ENCODE measurements at regions not wholly inside any gene's neighbourhood (a gene's known extent, or its start where the extent isn't known, plus 50 kb on each side); places are given as distances from the start of the nearest gene placed in this dataset.

DNA sequence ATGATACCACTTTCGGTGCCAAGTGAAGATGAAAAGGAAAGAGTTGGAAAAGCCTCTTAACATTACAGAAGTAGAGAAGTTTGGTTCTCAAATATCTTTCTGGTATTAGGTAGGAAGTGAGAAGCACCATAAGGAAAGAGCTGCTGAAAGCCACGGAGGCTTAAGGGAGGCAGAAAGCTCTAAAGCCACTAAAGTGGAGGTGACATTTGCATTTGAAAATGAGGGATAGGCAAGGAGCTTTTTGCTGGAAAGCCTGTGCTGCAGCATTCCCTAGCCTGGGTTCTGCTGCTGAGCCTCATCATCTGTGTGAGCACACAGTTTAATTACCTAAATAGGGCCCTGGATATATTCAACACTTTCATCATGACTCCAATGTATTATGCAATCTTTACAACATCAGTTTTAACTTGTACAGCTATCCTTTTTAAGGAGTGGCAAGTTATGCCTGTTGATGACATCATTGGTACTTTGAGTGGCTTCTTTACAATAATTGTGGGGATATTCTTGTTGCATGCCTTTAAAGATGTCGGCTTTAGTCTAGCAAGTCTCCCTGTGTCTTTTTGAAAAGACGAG is 315.4 kb downstream of the RBM26 start:
- no peak for ATAC-seq
- no peaks in the 10 kb centered on the region for H3K27me3 ChIP-seq (ENCODE audit: low read depth)
- no peaks in the 10 kb centered on the region for H3K4me1 ChIP-seq
- no peak for TF ChIP-seq CTCF (IDR thresholded peaks at IDR 0.05)
- no peaks in the 10 kb centered on the region for H3K9me3 ChIP-seq
- DNase-seq = no peak
- no peak overlapping the region for H3K27ac ChIP-seq
- intact Hi-C loops (cut with DNase I) = no loop called here
- H3K4me3 ChIP-seq = no peak overlapping the region
- no peaks in the 10 kb centered on the region for H3K36me3 ChIP-seq

DNA sequence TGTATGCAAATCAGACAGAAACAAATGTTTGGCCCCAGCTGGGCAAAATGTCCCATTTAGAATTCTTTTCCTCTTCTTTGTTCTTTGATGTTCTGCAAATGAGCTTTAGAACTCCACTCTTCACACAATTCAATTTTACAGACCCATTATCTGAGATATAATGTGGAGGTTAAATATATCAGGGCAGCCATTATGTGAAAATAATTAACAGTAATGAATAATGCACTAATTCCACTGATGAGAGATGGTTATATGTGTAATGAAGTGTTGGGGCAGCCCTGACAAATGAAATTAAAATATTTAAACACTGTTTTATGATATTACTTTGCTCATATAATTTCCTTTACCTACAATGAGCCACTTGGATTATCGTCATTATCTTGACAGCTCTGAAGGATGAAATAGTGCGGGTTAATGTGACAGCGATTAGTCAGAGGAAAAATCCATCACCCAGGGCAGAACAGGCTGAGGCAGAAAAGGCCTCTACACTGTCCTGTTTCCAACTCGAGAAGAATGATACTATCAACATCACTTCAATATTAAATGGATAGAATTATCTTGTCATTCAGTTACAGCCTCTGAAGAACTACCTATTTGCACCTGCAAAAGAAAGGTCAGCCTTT is 321.1 kb downstream of the RBM26 start:
- no peak overlapping the region for H3K27ac ChIP-seq
- H3K9me3 ChIP-seq = no peaks in the 10 kb centered on the region
- H3K4me1 ChIP-seq = no peaks in the 10 kb centered on the region
- no peak for TF ChIP-seq CTCF (IDR thresholded peaks at IDR 0.05)
- no peaks in the 10 kb centered on the region for H3K36me3 ChIP-seq
- no peak overlapping the region for H3K4me3 ChIP-seq
- no peak for DNase-seq
- no peak for ATAC-seq
- intact Hi-C loops (cut with DNase I) = no loop called here
- H3K27me3 ChIP-seq (ENCODE audit: low read depth) = no peaks in the 10 kb centered on the region

DNA sequence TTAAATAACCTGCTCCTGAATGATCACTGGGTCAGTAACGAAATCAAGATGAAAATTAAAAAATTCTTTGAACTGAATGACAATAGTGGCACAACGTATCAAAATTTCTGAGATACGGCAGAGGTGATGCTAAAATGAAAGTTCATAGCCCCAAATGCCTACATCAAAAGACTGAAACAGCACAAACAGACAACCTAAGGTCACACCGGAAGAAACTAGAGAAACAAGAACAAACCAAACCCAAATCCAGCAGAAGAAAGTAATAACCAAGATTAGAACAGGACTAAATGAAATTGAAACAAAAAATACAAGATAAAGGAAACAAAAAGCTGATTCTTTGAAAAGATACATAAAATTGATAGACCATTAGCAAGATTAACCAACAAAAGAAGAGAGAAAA is 324.1 kb downstream of the RBM26 start:
- ATAC-seq (no peak), DNase-seq (no peak)
- H3K9me3 ChIP-seq = no peaks in the 10 kb centered on the region
- intact Hi-C loops (cut with DNase I) = no loop called here
- H3K4me1 ChIP-seq = no peaks in the 10 kb centered on the region
- no peak overlapping the region for H3K27ac ChIP-seq
- H3K4me3 ChIP-seq = no peak overlapping the region
- H3K27me3 ChIP-seq (ENCODE audit: low read depth) = no peaks in the 10 kb centered on the region
- TF ChIP-seq CTCF (IDR thresholded peaks at IDR 0.05) = no peak
- no peaks in the 10 kb centered on the region for H3K36me3 ChIP-seq

- Histone ChIP-seq H3K27ac (no peak overlapping the region), H3K4me1 (no peaks in the 10 kb centered on the region), H3K9me3 (no peaks in the 10 kb centered on the region), H3K27me3 (ENCODE audit: low read depth) (no peaks in the 10 kb centered on the region), H3K36me3 (no peaks in the 10 kb centered on the region), H3K4me3 (no peak overlapping the region)
- no peak for ATAC-seq
- intact Hi-C loops (cut with DNase I) = no loop called here
- no peak for DNase-seq
- no peak for TF ChIP-seq CTCF (IDR thresholded peaks at IDR 0.05)
These were observed 326.7 kb downstream of the RBM26 start for GRCh38 chr13:79079351-79079839.

- Histone ChIP-seq H3K36me3 (no peaks in the 10 kb centered on the region), H3K27me3 (ENCODE audit: low read depth) (no peaks in the 10 kb centered on the region), H3K9me3 (no peaks in the 10 kb centered on the region), H3K4me3 (no peak overlapping the region), H3K4me1 (no peaks in the 10 kb centered on the region), H3K27ac (no peak overlapping the region)
- ATAC-seq (no peak), DNase-seq (no peak)
- intact Hi-C loops (cut with DNase I) = no loop called here
- TF ChIP-seq CTCF (IDR thresholded peaks at IDR 0.05) = no peak
These were observed 330.4 kb downstream of the RBM26 start for GRCh38 chr13:79075703-79076102.

Measured in lower lobe of right lung (tissue), 2 donors.